ENCODE measurements at regions not wholly inside any gene's neighbourhood (a gene's known extent, or its start where the extent isn't known, plus 50 kb on each side); places are given as distances from the start of the nearest gene placed in this dataset.
"Not testable (repeated sequence)": the region's sequence is repeated elsewhere in the genome, so short reads cannot be mapped to it uniquely, and the experiment has no call there.

- no peak for DNase-seq (ENCODE audit: low spot score)
Measured at GRCh38 chr12:13440844-13441243, 244.3 kb downstream of the EMP1 start.

DNA sequence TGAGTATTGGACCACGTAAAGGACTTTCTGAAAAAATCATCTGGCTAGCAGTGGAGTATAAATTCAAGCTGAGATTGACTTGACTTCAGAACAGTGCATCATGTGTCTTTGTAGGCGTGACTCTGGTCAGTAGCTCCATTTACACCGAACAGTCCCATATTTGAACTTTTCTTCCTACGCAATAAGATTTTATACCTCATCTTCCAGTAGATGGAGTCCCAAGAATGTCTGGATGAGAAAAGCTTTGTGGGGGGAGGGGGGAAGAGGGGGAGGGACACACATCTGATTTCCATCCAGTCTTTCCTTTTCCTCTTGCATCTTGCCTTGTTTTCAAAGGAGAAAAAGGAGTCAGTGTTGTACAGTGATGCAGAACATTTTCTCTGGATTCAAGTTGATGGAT, 241.0 kb downstream of the EMP1 start:
- DNase-seq (ENCODE audit: low spot score), result no peak

GRCh38 chr12:13436696-13437391, 240.3 kb downstream of the EMP1 start:
- no peak for DNase-seq (ENCODE audit: low spot score)

- no peak for DNase-seq (ENCODE audit: low spot score)
Measured at GRCh38 chr12:13436182-13436581, 239.7 kb downstream of the EMP1 start.

DNA sequence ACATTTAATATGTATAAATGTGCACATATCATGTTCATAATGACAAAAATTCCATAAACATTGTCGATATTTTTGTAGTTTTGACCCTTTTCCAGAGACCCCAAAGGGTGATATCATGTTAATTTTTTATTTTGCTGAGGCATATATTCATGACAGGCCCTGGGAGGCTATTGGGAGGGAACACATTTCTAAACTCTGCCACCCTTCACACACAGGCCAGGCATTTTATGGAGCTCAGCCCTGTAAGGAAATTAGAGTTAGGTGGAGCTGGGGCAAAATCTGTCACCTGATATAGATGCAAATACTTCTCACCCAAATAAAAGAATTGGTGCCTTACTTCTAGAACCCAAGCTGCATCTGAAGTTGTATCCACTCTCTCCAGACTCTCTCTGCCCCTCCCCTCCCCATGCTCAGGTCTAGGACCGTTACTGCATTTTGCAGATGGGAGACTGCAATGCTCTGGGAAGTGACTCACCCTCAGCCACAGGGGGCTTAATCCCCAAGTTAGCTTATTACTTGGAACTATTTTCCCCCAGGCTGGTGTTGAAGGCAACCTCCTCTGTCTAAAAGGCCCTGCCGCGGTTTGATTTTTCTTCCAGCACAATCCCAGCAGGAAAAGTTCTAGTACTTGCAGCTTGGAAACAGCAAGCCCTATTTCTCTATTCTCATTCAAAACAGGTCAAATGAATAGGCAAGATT, 238.9 kb downstream of the EMP1 start:
- DNase-seq (ENCODE audit: low spot score), result no peak

DNA sequence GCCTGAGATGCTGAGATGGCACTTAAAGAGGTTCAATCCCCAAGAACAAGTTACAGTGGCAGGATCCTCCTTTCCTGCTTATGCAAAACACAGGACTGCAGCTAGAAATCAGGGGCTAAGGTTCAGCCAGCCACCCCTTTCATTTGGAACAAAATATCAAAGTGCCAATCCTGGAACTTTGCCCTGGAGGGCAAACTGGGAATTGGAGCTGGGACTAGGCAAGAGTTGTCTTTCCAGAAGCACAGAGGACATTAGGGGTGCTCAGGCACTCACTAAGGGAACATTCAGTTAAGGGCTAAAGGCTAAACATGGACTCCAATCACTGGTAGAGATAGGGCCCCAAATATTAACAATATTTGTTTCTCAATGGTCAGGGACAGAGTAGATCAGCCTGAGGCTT, 237.2 kb downstream of the EMP1 start:
- DNase-seq (ENCODE audit: low spot score), result no peak

- DNase-seq (ENCODE audit: low spot score), result no peak
Measured at GRCh38 chr12:13431041-13431440, 234.5 kb downstream of the EMP1 start.

DNA sequence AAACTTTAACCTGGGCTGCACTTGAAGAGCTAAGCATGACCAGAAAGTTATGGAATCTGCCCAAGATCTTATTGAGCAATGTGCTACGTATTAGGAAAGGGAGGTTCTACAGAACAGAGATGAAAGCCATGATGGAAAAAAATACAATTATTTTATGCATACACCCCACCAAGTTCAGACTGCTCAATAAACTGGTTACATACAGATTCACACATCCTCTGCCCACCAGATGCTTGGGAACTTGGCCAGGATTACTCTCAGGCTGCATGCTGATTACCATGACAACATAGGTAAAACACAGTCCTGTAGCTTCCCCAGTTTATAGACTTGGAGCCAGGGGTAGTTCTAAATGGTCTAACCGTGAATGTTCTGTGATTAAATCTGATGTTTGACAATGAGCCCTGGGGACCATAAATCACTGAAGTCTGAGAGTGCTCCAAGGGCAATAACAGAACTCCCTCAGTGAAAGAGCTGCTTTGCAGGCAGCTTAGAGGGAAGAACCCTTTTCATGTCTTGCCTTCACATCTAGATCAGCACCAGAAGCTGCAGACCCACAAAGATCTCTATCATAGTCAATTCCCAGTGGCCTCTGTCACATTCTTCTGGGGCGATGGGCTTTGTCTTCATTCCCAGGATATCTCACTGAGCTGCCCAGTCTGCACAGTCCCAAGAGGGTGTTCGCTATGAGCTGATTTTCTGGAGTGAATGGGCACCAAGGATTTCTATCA, 232.2 kb downstream of the EMP1 start:
- no peak for DNase-seq (ENCODE audit: low spot score)

- no peak for DNase-seq (ENCODE audit: low spot score)
Measured at GRCh38 chr12:13425766-13426165, 229.2 kb downstream of the EMP1 start.

DNA sequence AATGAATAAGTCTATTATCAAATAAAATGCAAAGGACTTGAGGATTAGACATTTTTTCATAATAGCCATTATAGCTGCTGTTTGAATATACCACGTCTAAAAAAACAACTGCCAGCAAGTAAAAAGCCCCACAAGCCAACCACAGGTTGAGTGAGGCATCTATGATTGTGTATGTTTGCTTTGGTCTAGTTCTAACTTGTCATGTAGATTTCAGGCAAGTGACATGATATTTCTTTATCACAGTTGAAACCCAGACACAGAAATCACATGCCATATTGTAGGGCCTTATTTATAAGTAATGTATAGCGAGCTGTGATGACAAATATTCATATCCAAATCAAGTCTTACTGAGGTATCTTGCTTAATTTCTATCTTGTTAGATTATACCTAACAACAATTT, 225.8 kb downstream of the EMP1 start:
- no peak for DNase-seq (ENCODE audit: low spot score)

- DNase-seq (ENCODE audit: low spot score), result no peak
Measured at GRCh38 chr12:13417516-13417915, 221.0 kb downstream of the EMP1 start.

DNA sequence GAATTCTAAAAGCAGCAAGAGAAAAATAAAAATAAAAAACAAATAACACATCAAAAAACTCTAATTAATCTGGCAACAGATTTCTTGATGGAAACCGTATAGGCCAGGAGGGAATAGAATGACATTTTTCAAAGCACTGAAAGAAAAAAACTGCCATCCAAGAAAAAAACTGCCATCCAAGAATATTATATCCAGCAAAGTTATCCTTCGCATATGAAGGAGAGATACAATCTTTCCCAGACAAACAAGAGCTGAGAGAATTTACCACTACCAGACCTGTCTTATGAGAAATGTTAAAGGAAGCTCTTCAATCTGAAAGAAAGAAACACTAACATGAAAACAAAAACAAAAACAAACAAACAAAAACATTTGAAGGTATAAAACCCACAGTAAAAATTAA, 214.8 kb downstream of the EMP1 start:
- DNase-seq (ENCODE audit: low spot score), result no peak

DNA sequence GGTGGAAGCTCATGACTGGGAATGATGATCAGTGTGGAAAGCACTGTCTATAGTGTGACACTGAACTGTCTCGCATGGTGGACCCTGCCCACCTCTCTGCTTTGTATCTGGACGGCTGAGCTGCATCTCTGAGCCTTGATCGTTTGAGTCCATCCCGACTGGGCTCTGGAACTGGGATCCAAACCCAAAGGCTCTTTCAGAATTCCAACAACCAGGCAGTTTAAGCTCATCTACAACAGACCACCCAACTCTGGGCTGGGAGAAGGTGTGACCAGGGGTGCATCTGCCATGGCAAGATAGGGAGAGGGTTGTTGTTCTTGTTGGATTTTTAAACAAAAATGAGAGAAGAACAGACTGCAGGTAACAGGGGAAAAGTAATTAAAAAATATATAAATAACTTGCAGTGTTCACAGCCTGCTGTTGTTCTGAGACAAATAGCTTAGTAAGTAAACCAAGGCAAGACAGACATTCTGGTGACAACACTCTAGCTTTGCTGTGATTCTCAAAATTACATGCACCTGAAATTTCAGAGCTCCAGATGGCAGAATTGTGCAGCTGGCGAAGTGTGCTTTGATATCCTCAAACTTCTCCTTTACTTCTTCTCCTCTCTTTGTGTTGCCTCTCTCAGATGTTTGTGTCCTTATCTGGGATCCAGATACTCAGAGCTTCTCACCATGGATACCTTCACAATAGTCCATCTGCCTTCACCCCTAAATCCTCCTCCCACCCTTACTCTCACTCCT, 209.6 kb downstream of the EMP1 start:
- DNase-seq (ENCODE audit: low spot score), result no peak

DNA sequence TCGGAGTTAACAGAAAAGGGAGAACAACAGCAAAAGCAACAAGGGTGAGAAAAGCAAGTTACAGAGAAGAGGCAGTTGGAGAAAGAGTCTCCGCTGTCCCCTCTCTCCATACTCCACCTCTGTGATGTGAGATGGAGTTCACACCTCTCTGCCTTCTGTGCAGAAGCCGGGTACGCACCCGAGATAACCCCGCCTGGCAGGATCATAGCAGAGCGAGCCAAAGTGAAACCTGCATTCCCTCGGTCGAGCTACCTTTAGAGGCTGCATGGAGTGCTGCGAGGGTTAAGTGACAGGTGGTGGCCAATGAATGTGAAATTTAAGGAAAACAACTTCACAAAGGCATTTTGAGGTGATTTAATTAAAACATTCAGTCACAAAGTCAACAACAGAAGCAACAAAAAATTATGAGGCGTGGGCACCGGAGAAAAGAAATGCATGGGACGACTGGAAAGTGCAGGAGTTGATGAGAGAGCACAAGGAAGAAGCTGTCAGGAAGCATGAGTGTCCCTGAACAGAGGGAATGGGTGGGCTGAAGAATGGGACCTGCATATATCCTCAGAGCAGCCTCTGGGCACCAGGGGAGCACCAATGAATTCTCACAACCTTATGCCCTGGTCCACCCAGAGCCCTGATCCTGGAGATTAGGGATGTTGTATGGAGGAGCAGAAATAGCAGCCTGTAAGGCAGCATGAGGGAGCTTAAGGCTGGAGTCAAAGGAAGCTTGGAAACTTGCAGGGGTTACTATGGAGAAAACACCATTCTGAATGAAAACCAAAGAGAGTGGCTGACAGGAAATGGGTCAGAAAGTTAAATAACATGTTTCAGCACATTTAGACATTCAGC, 208.3 kb downstream of the EMP1 start:
- no peak for DNase-seq (ENCODE audit: low spot score)

DNA sequence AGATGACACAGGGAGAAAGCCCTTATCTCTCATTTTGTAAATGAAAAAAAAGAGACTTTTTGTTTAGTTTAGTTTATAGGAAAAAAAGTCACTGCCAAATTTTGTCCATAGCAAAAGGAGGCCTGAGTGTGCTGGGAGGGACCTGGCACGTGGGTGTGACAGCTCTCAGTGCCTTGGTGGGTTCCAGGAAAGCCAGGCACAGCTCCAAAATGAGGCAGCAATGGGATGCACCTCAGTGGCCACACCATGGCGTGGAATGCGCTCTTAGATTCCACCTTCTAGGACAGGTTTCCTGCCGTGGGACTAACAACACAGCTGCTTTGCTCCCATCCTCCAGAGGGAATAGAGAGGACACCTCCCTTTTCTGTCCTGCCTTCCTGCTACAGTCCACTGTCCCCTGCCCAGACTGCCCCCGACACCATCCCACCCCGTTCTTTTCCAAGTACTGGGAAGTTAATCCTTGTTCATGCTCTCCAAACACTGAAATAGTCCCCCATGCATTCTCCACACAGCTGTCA, 207.6 kb downstream of the EMP1 start:
- no peak for DNase-seq (ENCODE audit: low spot score)

DNA sequence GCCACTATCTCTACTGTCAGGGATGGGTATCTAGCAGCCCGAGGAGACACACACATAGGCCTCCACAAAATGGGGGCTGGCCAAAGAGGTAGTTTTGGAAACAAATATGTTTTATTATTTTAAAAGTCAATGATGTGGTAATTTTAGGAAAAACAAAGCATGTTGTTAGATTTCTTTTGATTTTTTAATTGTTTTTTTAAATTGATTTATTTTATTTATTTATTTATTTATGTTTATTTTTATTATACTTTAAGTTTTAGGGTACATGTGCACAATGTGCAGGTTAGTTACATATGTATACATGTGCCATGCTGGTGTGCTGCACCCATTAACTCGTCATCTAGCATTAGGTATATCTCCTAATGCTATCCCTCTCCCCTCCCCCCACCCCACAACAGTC, 194.8 kb downstream of the EMP1 start:
- not testable (repeated sequence) for DNase-seq (ENCODE audit: low spot score)

DNA sequence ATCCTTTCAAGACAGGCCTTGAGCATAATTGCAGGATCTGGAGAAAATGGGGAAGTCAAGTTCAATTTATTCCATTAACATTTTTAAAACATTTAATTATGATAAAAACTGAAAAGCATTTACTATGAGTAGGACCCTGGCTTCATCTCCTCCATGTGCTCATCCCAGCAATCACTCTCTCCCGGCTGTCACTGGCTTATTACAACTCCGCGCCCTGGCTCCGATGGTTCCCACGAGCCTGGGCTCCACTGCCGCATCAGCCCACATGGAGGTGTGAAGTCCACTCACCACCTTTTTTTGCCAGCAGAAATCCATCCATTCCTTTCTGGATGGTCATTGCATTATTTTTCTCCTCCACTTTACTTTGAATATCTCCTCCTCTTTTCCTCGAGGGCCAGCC, 194.4 kb downstream of the EMP1 start:
- DNase-seq (ENCODE audit: low spot score), result no peak

DNA sequence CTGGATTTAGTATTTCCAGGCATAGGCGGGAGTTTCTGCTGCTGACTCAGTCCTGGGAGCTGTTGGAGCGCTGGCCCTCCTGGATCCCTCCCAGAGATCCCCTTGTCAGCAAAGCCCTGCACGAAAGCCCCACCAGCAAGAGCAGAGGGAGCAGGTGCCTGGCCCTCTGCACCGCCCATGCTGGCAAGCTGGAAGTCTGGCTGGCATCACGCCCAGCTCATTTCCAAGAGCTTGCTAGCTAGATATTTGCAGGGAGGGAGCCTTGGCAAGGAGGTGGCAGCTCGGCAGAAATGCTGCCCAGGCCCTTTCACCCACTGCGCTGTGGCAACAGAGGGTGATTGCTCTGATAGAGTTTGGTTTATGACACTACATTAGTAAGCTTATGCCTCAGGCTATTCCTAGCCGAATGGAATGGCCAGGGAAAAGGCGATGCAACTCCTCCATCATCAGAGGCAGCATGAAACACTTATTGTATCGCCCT, 193.9 kb downstream of the EMP1 start:
- DNase-seq (ENCODE audit: low spot score), result no peak

DNA sequence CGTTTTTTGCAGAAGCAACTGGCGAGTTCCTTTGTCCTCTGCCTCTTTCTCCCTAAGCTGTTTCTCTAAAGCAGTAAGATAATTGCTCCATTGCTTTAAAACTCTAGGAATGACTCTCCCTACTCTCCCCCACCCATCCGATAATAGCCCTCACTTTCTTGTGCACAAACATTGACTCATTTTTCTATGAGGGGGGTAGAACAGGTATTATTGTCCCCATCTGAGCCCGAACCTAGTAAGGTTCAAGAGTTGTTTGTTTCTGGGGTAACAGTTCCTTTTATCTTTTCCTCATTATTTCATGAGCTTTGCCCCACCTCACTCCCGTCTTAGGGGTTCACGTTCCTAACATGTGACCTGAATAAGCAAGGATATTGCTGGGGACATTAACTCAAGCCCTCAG, 190.6 kb downstream of the EMP1 start:
- DNase-seq (ENCODE audit: low spot score), result no peak

- DNase-seq (ENCODE audit: low spot score), result no peak
Measured at GRCh38 chr12:13386323-13387039, 190.0 kb downstream of the EMP1 start.

GRCh38 chr12:13383379-13383778, 186.9 kb downstream of the EMP1 start:
- DNase-seq (ENCODE audit: low spot score), result no peak
